ENCODE measurements at regions not wholly inside any gene's neighbourhood (a gene's known extent, or its start where the extent isn't known, plus 50 kb on each side); places are given as distances from the start of the nearest gene placed in this dataset.

GRCh38 chr12:100737168-100737567 lies 57.4 kb upstream of the ANO4 start:
- Histone ChIP-seq H3K27ac (ENCODE audit: low read depth, low read length) (no peak overlapping the region), H3K9ac (ENCODE audit: extremely low read depth, low read length, poor library complexity, severe bottlenecking) (no peak overlapping the region), H3K4me1 (ENCODE audit: control insufficient read depth, insufficient read depth, low read length) (no peaks in the 10 kb centered on the region), H3K27me3 (ENCODE audit: control insufficient read depth, insufficient read depth, low read length, poor library complexity, severe bottlenecking) (no peaks in the 10 kb centered on the region), H3K9me3 (ENCODE audit: control insufficient read depth, low read length) (no peaks in the 10 kb centered on the region), H3K4me3 (ENCODE audit: low read length) (no peak overlapping the region), H3K36me3 (ENCODE audit: control insufficient read depth, insufficient read depth, low read length) (no peaks in the 10 kb centered on the region)
- DNase-seq, result peak; percentile 85
- no peaks in the 10 kb centered on the region for H3K27me3 Mint-ChIP-seq (ENCODE audit: insufficient read depth)
- 90% methylated on average over 2 of the region's 2 CpGs; no CpG with 5 or more reads in 1 of the 2 experiments for WGBS, 2 experiments (ENCODE audit: insufficient coverage in 1 of 2, insufficient read length in 1 of 2)
- TF ChIP-seq, protein P1, sequence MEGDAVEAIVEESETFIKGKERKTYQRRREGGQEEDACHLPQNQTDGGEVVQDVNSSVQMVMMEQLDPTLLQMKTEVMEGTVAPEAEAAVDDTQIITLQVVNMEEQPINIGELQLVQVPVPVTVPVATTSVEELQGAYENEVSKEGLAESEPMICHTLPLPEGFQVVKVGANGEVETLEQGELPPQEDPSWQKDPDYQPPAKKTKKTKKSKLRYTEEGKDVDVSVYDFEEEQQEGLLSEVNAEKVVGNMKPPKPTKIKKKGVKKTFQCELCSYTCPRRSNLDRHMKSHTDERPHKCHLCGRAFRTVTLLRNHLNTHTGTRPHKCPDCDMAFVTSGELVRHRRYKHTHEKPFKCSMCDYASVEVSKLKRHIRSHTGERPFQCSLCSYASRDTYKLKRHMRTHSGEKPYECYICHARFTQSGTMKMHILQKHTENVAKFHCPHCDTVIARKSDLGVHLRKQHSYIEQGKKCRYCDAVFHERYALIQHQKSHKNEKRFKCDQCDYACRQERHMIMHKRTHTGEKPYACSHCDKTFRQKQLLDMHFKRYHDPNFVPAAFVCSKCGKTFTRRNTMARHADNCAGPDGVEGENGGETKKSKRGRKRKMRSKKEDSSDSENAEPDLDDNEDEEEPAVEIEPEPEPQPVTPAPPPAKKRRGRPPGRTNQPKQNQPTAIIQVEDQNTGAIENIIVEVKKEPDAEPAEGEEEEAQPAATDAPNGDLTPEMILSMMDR (conservative IDR thresholded peaks at IDR 0.05), result peak; percentile 64
- no peaks in the 10 kb centered on the region for H3K9me3 Mint-ChIP-seq
- peak overlapping the region; percentile 18 for H3K27ac Mint-ChIP-seq
- H3K4me1 Mint-ChIP-seq, result no peaks in the 10 kb centered on the region
- no peak overlapping the region for H3K4me3 Mint-ChIP-seq
- H3K36me3 Mint-ChIP-seq (ENCODE audit: low read depth), result no peaks in the 10 kb centered on the region

- Histone ChIP-seq H3K4me3 (ENCODE audit: low read length) (no peak overlapping the region), H3K36me3 (ENCODE audit: control insufficient read depth, insufficient read depth, low read length) (no peaks in the 10 kb centered on the region), H3K9me3 (ENCODE audit: control insufficient read depth, low read length) (no peaks in the 10 kb centered on the region), H3K27me3 (ENCODE audit: control insufficient read depth, insufficient read depth, low read length, poor library complexity, severe bottlenecking) (no peaks in the 10 kb centered on the region), H3K4me1 (ENCODE audit: control insufficient read depth, insufficient read depth, low read length) (no peaks in the 10 kb centered on the region), H3K9ac (ENCODE audit: extremely low read depth, low read length, poor library complexity, severe bottlenecking) (no peak overlapping the region), H3K27ac (ENCODE audit: low read depth, low read length) (no peak overlapping the region)
- H3K27ac Mint-ChIP-seq, result no peak overlapping the region
- no peaks in the 10 kb centered on the region for H3K36me3 Mint-ChIP-seq (ENCODE audit: low read depth)
- H3K4me1 Mint-ChIP-seq, result no peaks in the 10 kb centered on the region
- WGBS, 2 experiments (ENCODE audit: insufficient coverage in 1 of 2, insufficient read length in 1 of 2), result 71% methylated on average over 1 of the region's 2 CpGs; no CpG with 5 or more reads in 1 of the 2 experiments
- no peaks in the 10 kb centered on the region for H3K9me3 Mint-ChIP-seq
- no peak overlapping the region for H3K4me3 Mint-ChIP-seq
- DNase-seq, result no peak
- TF ChIP-seq, protein P1 (conservative IDR thresholded peaks at IDR 0.05), result no peak
- H3K27me3 Mint-ChIP-seq (ENCODE audit: insufficient read depth), result no peaks in the 10 kb centered on the region
Observed at GRCh38 chr12:100738086-100738485, 56.5 kb upstream of the ANO4 start.

DNA sequence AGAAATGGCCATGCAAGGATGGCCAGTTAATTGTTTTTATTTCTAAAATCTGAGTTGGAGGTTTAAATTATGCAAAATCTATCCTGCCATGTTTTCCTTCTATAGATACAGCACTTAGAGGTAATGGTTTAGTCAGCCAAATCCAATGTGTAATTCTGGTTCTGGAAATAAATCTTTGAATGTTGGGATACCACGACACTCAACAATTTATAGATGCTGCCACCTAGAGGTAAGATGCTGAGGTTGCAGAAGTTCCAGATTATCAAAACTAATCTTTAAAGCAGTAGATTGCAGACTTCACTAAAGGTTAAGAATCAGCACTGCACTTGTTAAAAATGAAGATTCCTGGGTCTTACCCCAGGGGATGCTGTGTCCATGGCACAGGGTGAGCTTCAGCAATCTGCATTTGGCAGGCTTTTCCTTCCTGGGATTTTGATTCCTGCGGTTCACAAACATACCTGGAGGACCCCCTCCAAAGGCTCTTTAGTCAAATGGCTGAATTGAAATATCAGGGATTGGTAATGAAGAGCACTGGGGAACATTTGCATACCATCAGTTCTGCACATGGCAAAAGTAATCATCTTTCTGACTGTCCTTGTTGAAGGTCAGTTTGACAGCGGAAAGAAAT lies 53.4 kb upstream of the ANO4 start:
- WGBS, 2 experiments (ENCODE audit: insufficient coverage in 1 of 2, insufficient read length in 1 of 2), result 67 to 80% methylated on average over 1 to 3 of the region's 3 CpGs
- H3K27ac ChIP-seq (ENCODE audit: low read depth, low read length), result no peak overlapping the region
- H3K4me1 ChIP-seq (ENCODE audit: control insufficient read depth, insufficient read depth, low read length), result no peaks in the 10 kb centered on the region
- no peaks in the 10 kb centered on the region for H3K36me3 ChIP-seq (ENCODE audit: control insufficient read depth, insufficient read depth, low read length)
- no peaks in the 10 kb centered on the region for H3K27me3 Mint-ChIP-seq (ENCODE audit: insufficient read depth)
- peaks cover 2% of the 10 kb centered on the region for H3K9me3 Mint-ChIP-seq
- no peaks in the 10 kb centered on the region for H3K36me3 Mint-ChIP-seq (ENCODE audit: low read depth)
- H3K4me3 Mint-ChIP-seq, result no peak overlapping the region
- TF ChIP-seq, protein P1 (conservative IDR thresholded peaks at IDR 0.05), result peak; percentile 81
- no peak overlapping the region for H3K9ac ChIP-seq (ENCODE audit: extremely low read depth, low read length, poor library complexity, severe bottlenecking)
- H3K27ac Mint-ChIP-seq, result no peak overlapping the region
- no peak overlapping the region for H3K4me3 ChIP-seq (ENCODE audit: low read length)
- H3K9me3 ChIP-seq (ENCODE audit: control insufficient read depth, low read length), result peaks cover 8% of the 10 kb centered on the region
- no peaks in the 10 kb centered on the region for H3K27me3 ChIP-seq (ENCODE audit: control insufficient read depth, insufficient read depth, low read length, poor library complexity, severe bottlenecking)
- no peaks in the 10 kb centered on the region for H3K4me1 Mint-ChIP-seq
- DNase-seq, result no peak

Data from endodermal cell (in vitro differentiated cells).